HG02938 (cell line): ENCODE measurements at regions not wholly inside any gene's neighbourhood (a gene's known extent, or its start where the extent isn't known, plus 50 kb on each side); places are given as distances from the start of the nearest gene placed in this dataset.
"Not testable (repeated sequence)": the region's sequence is repeated elsewhere in the genome, so short reads cannot be mapped to it uniquely, and the experiment has no call there.

Experiments
- ATAC-seq: cut with Tn5 transposase; IDR thresholded peaks from one replicate; pipeline ENCODE4 v1.9.1; 2021; ENCODE audit warnings: mild to moderate bottlenecking, moderate library complexity; ENCODE audit not compliant: unreplicated experiment

GRCh38 chr6:19705606-19706005, 131.6 kb upstream of the ID4 start:
- no peak for ATAC-seq

- no peak for ATAC-seq
Observed at GRCh38 chr6:19712012-19712688, 125.0 kb upstream of the ID4 start.

DNA sequence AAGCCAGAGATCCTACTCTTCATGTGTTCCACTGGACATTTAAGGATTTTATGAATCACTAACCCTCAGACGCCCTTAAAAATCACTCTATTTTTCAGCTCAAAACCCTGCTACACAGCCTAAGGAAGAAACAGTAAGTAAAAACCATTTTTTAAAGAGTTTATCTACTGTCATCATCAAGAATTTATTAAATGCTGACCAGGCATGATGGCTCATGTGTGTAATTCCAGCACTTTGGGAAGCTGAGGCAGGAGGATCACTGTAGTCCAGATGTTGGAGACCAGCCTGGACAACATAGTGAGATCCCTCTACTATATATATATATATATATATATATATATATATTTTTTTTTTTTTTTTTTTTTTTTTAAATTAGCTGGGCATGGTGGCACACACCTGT, 124.2 kb upstream of the ID4 start:
- no peak for ATAC-seq

GRCh38 chr6:19713411-19713810, 123.8 kb upstream of the ID4 start:
- no peak for ATAC-seq

GRCh38 chr6:19713984-19714383, 123.2 kb upstream of the ID4 start:
- no peak for ATAC-seq

- no peak for ATAC-seq
Observed at GRCh38 chr6:19714434-19715166, 122.6 kb upstream of the ID4 start.

- ATAC-seq, result no peak
Observed at GRCh38 chr6:19715167-19715551, 122.0 kb upstream of the ID4 start.

DNA sequence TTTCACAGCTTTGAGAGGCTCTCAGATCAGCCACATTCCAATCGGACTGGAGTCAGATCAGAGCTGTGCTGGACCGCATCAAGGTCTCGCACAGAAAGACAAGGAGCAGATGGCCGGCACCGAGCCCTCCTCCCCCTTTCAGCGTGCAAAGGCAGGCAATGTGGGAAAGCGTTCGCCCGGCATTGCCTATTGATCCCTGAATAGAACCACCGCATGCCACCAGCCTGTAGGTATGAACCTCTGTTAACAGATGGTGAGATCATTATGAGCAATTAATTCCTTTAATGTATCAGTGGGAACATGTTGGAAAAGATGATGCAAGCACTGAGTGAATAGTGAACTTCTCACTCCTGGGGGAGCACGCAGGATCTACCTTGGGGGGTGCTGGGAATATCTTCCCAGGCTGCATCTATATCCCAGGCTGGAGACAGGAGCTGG, 117.5 kb upstream of the ID4 start:
- no peak for ATAC-seq

DNA sequence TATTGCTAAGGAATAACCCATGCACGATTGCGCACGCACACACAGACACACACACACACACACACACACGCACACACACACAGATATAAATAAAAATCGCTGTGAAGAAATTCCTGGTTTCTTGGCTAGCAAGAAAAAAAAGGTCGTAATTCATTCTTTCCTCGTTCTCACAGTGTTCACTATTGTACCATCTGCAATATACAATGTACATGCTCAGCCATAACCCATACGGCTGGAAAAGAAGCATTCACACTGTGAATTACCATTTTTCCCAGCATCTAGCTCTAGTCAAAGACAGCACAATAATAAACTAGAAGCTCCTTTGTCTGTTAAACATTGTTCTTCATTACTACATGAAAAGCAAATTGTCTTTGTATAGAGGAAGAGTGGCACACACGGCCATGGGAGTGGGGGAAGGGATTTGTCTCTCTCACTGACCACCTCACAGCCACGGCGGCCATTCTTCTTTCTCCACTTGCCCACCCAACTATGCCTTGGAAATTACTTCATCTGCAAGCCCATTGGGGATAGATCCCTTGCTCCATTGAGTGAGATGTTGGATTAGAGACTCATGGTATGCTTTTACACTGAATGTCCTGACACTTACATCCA, 115.3 kb upstream of the ID4 start:
- no peak for ATAC-seq

DNA sequence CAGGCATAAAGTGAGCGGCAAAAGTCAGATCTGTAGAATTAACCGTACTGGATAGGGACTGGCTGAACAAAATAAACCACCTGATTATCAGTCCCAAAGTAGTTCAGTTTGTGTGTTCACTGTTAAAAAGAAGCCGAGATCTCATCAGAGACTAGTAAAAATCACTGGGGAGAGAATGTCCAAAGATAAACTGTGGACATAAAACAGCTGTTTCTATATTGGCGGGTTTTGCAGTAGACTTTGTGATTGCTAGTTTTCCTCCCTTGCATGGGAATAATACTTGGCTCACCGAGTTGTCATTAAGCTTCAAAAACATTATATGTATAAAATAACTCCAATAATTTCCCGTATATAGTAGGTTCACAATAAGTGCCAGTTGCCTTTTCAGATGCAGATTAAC, 114.2 kb upstream of the ID4 start:
- ATAC-seq, result no peak

DNA sequence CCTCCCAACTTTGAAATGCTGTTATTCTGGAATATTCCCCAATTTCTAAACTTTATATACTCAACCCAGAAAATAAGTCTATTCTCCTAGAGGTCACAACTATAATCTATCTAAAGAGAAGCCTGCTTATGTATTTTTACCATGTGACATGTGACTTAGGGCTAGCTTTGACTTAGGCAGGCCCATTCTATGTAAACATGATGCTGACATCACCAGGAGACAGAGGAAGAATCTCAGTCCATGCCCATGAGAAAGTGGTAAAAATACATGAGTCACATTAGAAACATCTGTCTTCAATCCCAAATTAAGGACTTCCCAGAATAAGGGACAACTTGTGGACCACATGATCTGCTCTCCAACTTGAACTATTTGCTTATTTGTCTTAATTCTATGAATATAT, 113.6 kb upstream of the ID4 start:
- no peak for ATAC-seq

GRCh38 chr6:19725436-19725835, 111.7 kb upstream of the ID4 start:
- not testable (repeated sequence) for ATAC-seq

DNA sequence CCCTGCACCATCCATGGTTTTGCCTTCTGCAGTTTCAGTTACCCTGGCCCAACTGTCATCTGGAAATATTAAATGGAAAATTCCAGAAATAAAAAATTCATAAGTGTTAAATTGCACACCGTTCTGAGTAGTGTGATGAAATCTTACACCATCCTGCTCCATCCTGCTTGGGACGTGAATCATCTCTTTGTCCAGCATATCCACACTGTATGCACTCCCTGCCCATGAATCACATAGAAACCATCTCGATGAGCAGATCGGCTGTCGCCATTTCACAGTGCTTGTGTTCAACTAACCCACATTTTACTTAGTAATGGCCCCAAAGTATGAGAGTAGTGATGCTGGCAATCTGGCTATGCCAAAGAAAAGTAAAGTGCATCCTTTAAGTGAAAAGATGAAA, 105.9 kb upstream of the ID4 start:
- no peak for ATAC-seq

- no peak for ATAC-seq
Observed at GRCh38 chr6:19734061-19734460, 103.1 kb upstream of the ID4 start.

- no peak for ATAC-seq
Observed at GRCh38 chr6:19734519-19734918, 102.7 kb upstream of the ID4 start.

- ATAC-seq, result no peak
Observed at GRCh38 chr6:19736066-19736465, 101.1 kb upstream of the ID4 start.

DNA sequence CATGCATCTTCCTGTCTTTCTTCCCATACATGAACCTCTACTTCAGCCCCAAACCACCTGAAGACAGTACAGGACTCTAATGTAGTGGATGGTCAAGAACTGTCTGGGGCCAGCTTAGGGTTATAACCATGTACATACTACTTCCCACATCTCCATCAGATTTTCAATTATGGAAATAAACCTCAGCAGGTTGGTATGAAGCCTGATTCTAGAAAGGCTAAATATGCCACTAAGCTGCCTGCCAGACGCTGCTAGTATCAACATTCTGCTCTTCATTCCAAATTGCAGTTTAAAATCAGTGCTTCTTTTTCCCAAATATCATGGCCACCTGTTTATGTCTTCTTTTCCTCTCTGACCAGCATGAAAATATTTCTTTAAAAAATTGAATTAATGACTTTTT, 99.2 kb upstream of the ID4 start:
- ATAC-seq, result no peak

DNA sequence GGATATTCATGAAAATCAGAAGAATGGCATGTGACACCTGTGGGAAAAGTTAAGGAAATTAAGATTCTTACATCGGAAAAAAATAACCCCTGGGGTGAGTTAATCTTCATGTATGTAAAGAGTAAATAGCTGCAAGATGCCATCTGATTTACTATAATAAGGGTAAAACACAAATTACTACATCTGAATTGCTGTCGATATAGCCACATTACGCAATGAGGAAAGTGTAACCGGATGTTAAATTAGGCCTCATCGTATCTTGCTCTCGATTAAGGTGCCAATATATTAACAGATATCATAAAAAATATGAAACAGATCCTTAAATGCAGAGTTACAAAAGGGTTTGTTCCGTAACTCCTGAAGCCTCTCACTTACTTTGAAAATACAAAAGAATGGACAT, 87.4 kb upstream of the ID4 start:
- no peak for ATAC-seq

GRCh38 chr6:19752746-19753145, 84.4 kb upstream of the ID4 start:
- ATAC-seq, result no peak

GRCh38 chr6:19753826-19754225, 83.3 kb upstream of the ID4 start:
- ATAC-seq, result no peak

- no peak for ATAC-seq
Observed at GRCh38 chr6:19754686-19755085, 82.5 kb upstream of the ID4 start.

DNA sequence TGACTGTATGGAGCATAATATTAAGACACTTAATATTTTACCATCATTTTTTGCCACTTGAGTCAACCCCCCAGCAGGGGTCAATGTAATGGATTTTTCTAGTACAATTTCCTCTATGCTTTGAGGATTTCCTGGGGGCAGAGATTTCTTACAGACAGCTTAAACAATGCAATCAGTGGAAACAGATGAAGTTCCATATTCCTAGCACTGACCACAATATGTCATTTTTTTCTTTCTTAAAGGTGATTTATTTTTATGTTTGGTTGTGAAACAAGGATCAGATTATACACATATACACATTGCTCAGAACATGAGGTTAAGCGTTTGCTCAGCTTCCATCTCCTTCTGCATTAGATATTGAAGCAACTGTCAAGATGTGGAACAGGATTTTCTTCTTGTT, 82.0 kb upstream of the ID4 start:
- ATAC-seq, result no peak
